Neural cell (in vitro differentiated cells): ENCODE measurements at regions not wholly inside any gene's neighbourhood (a gene's known extent, or its start where the extent isn't known, plus 50 kb on each side); places are given as distances from the start of the nearest gene placed in this dataset.

ENCODE experiments used
- H2AFZ ChIP-seq: fragments of 200-600, 300-800 bp; sonication (generic), shearing (Covaris generic); 2 replicates; pipeline ENCODE4 v1.6.0; 2014; ENCODE audit warnings: low read depth, mild to moderate bottlenecking, antibody characterized with exemption, low read length, moderate library complexity
- H3F3A ChIP-seq: fragments of 200-600 bp; shearing (Covaris generic); 2 replicates; pipeline ENCODE4 v1.6.1; 2016; ENCODE audit warnings: mild to moderate bottlenecking, moderate library complexity, mixed read lengths, antibody characterized with exemption, low read length; ENCODE audit not compliant: insufficient read depth, poor library complexity, severe bottlenecking
- H3K27ac ChIP-seq: fragments of 200-600, 300-800 bp; sonication (generic), shearing (Covaris generic); 2 replicates; pipeline ENCODE4 v1.5.1; 2014; ENCODE audit warnings: mild to moderate bottlenecking, low read length, moderate library complexity
- H3K27me3 ChIP-seq: fragments of 300-800, 200-600 bp; sonication (generic), shearing (Covaris generic); 2 replicates; pipeline ENCODE4 v1.6.0; 2014; ENCODE audit warnings: mild to moderate bottlenecking, low read depth, low read length, moderate library complexity; ENCODE audit not compliant: insufficient read depth
- H3K36me3 ChIP-seq: fragments of 300-800, 200-600 bp; sonication (generic), shearing (Covaris generic); 2 replicates; pipeline ENCODE4 v1.5.1; 2014; ENCODE audit warnings: mild to moderate bottlenecking, antibody characterized with exemption, low read length, moderate library complexity; ENCODE audit not compliant: insufficient read depth
- H3K4me2 ChIP-seq: fragments of 300-800, 200-600 bp; sonication (generic), shearing (Covaris generic); 2 replicates; pipeline ENCODE4 v1.6.0; 2014; ENCODE audit warnings: mild to moderate bottlenecking, low read length
- H3K4me3 ChIP-seq: fragments of 300-800, 200-600 bp; sonication (generic), shearing (Covaris generic); 2 replicates; pipeline ENCODE4 v1.5.1; 2014; ENCODE audit warnings: mild to moderate bottlenecking, low read length, moderate library complexity
- H3K79me2 ChIP-seq: fragments of 200-600 bp; shearing (Covaris generic); replicated peaks from 2 replicates; pipeline ENCODE4 v1.6.0; 2014; ENCODE audit warnings: mild to moderate bottlenecking, low read length, moderate library complexity; ENCODE audit not compliant: insufficient read depth
- H3K9ac ChIP-seq: fragments of 300-800, 200-600 bp; sonication (generic), shearing (Covaris generic); 2 replicates; pipeline ENCODE4 v1.6.1; 2016; ENCODE audit warnings: mild to moderate bottlenecking, low read length, mixed read lengths
- H3K9me2 ChIP-seq: fragments of 200-600 bp; shearing (Covaris generic); 2 replicates; pipeline ENCODE4 v1.6.1; 2016; ENCODE audit warnings: mild to moderate bottlenecking, low read length, mixed read lengths; ENCODE audit not compliant: insufficient read depth
- H3K9me3 ChIP-seq: fragments of 200-600, 300-800 bp; sonication (generic), shearing (Covaris generic); 2 replicates; pipeline ENCODE4 v1.6.1; 2016; ENCODE audit warnings: mild to moderate bottlenecking, mixed run types, low read length, moderate library complexity, mixed read lengths
- H4K20me1 ChIP-seq: fragments of 200-600 bp; shearing (Covaris generic); 2 replicates; pipeline ENCODE4 v1.6.1; 2016; ENCODE audit warnings: mild to moderate bottlenecking, mixed run types; ENCODE audit not compliant: insufficient read depth
- EP300 ChIP-seq: fragments of 450-650 bp; conservative IDR thresholded peaks from 2 replicates; pipeline ENCODE4 v1.6.1; 2014; ENCODE audit warnings: antibody characterized with exemption, mild to moderate bottlenecking, moderate library complexity; ENCODE audit not compliant: poor library complexity, severe bottlenecking
- EZH2 ChIP-seq: fragments of 200-600, 300-800 bp; shearing (Covaris generic), sonication (generic); IDR thresholded peaks from 2 replicates; pipeline ENCODE4 v1.6.1; 2014; ENCODE audit warnings: antibody characterized with exemption, low read length, borderline replicate concordance, mild to moderate bottlenecking; ENCODE audit not compliant: insufficient read depth, poor library complexity, severe bottlenecking
- MXI1 ChIP-seq: fragments of 450-650 bp; conservative IDR thresholded peaks from 2 replicates; pipeline ENCODE4 v1.6.1; 2014; ENCODE audit warnings: antibody characterized with exemption, mild to moderate bottlenecking; ENCODE audit not compliant: poor library complexity, severe bottlenecking
- POLR2AphosphoS5 ChIP-seq: IDR thresholded peaks from 2 replicates; pipeline ENCODE4 v1.6.1; 2012
- RAD21 ChIP-seq: fragments of 450-650 bp; conservative IDR thresholded peaks from 2 replicates; pipeline ENCODE4 v1.6.1; 2014; ENCODE audit warnings: antibody characterized with exemption, mild to moderate bottlenecking, moderate library complexity
- SMC3 ChIP-seq: fragments of 450-650 bp; conservative IDR thresholded peaks from 2 replicates; pipeline ENCODE4 v1.6.1; 2014; ENCODE audit warnings: antibody characterized with exemption, mild to moderate bottlenecking, moderate library complexity; ENCODE audit not compliant: poor library complexity
- TAF1 ChIP-seq: IDR thresholded peaks from 2 replicates; pipeline ENCODE4 v1.6.1; 2012; ENCODE audit warnings: low read depth
- TF ChIP-seq, protein P1 (sequence below): fragments of 450-650 bp; IDR thresholded peaks from 2 replicates; pipeline ENCODE4 v1.5.1; 2014; ENCODE audit warnings: antibody characterized with exemption, mild to moderate bottlenecking, moderate library complexity; ENCODE audit not compliant: poor library complexity, severe bottlenecking
- TF ChIP-seq, protein P2 (sequence below): IDR thresholded peaks from 2 replicates; pipeline ENCODE4 v1.6.1; 2012; ENCODE audit warnings: borderline replicate concordance

GRCh38 chr5:107764282-107764681, 93.5 kb upstream of the EFNA5 start:
- Histone ChIP-seq H3K36me3 (no peaks in the 10 kb centered on the region), H3K9ac (no peak overlapping the region), H3K9me2 (no peaks in the 10 kb centered on the region), H3K4me2 (no peak overlapping the region), H4K20me1 (no peaks in the 10 kb centered on the region), H2AFZ (no peak overlapping the region), H3K27me3 (no peaks in the 10 kb centered on the region), H3K9me3 (no peaks in the 10 kb centered on the region), H3K27ac (no peak overlapping the region), H3K4me3 (no peak overlapping the region), H3K79me2 (no peaks in the 10 kb centered on the region), H3F3A (no peaks in the 10 kb centered on the region)
- TF ChIP-seq TAF1 = no peak
- no peak for TF ChIP-seq POLR2AphosphoS5
- TF ChIP-seq, protein P1, sequence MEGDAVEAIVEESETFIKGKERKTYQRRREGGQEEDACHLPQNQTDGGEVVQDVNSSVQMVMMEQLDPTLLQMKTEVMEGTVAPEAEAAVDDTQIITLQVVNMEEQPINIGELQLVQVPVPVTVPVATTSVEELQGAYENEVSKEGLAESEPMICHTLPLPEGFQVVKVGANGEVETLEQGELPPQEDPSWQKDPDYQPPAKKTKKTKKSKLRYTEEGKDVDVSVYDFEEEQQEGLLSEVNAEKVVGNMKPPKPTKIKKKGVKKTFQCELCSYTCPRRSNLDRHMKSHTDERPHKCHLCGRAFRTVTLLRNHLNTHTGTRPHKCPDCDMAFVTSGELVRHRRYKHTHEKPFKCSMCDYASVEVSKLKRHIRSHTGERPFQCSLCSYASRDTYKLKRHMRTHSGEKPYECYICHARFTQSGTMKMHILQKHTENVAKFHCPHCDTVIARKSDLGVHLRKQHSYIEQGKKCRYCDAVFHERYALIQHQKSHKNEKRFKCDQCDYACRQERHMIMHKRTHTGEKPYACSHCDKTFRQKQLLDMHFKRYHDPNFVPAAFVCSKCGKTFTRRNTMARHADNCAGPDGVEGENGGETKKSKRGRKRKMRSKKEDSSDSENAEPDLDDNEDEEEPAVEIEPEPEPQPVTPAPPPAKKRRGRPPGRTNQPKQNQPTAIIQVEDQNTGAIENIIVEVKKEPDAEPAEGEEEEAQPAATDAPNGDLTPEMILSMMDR = no peak
- TF ChIP-seq, protein P2, sequence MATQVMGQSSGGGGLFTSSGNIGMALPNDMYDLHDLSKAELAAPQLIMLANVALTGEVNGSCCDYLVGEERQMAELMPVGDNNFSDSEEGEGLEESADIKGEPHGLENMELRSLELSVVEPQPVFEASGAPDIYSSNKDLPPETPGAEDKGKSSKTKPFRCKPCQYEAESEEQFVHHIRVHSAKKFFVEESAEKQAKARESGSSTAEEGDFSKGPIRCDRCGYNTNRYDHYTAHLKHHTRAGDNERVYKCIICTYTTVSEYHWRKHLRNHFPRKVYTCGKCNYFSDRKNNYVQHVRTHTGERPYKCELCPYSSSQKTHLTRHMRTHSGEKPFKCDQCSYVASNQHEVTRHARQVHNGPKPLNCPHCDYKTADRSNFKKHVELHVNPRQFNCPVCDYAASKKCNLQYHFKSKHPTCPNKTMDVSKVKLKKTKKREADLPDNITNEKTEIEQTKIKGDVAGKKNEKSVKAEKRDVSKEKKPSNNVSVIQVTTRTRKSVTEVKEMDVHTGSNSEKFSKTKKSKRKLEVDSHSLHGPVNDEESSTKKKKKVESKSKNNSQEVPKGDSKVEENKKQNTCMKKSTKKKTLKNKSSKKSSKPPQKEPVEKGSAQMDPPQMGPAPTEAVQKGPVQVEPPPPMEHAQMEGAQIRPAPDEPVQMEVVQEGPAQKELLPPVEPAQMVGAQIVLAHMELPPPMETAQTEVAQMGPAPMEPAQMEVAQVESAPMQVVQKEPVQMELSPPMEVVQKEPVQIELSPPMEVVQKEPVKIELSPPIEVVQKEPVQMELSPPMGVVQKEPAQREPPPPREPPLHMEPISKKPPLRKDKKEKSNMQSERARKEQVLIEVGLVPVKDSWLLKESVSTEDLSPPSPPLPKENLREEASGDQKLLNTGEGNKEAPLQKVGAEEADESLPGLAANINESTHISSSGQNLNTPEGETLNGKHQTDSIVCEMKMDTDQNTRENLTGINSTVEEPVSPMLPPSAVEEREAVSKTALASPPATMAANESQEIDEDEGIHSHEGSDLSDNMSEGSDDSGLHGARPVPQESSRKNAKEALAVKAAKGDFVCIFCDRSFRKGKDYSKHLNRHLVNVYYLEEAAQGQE = no peak
- no peak for TF ChIP-seq EZH2
- no peak for TF ChIP-seq RAD21
- no peak for TF ChIP-seq MXI1
- no peak for TF ChIP-seq EP300
- TF ChIP-seq SMC3 = no peak

DNA sequence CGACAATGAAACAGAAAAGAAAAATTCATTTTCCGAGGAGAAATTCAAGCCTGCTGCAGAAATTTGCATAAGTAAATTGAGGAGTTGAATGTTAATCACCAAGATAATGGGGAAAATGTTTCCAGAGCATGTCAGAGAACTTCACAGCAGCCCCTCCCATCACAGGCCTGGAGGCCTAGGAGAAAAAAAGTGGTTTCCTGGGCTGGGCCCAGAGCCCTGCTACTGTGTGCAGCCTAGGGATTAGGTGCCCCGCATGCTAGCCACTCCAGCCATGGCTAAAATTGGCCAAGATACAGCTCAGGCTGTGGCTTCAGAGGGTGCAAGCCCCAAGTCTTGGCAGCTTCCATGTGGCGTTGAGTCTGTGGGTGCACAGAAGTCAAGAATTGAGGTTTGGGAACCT, 82.7 kb upstream of the EFNA5 start:
- Histone ChIP-seq H3K79me2 (no peaks in the 10 kb centered on the region), H2AFZ (no peak overlapping the region), H3K36me3 (no peaks in the 10 kb centered on the region), H3K4me2 (no peak overlapping the region), H3F3A (no peaks in the 10 kb centered on the region), H3K27ac (no peak overlapping the region), H3K27me3 (no peaks in the 10 kb centered on the region), H3K4me3 (no peak overlapping the region), H3K9me3 (no peaks in the 10 kb centered on the region), H4K20me1 (no peaks in the 10 kb centered on the region), H3K9ac (no peak overlapping the region), H3K9me2 (no peaks in the 10 kb centered on the region)
- TF ChIP-seq MXI1 (no peak), SMC3 (no peak), EP300 (no peak), TAF1 (no peak), RAD21 (no peak), EZH2 (no peak), POLR2AphosphoS5 (no peak)
- TF ChIP-seq, protein P1 = no peak
- TF ChIP-seq, protein P2 = no peak
